Left ventricle myocardium inferior (tissue), 1 donor: ENCODE measurements at regions not wholly inside any gene's neighbourhood (a gene's known extent, or its start where the extent isn't known, plus 50 kb on each side); places are given as distances from the start of the nearest gene placed in this dataset.

ENCODE experiments used
- DNase-seq: peaks from one replicate; pipeline ENCODE4 v3.0.0-alpha.2; 2020
- H3K27ac ChIP-seq: fragments of 200-600 bp; replicated peaks from 2 replicates; pipeline ENCODE4 v1.8.0; 2021
- H3K27me3 ChIP-seq: fragments of 200-600 bp; 2 replicates; pipeline ENCODE4 v1.8.0; 2021; ENCODE audit warnings: low read depth
- H3K36me3 ChIP-seq: fragments of 200-600 bp; 2 replicates; pipeline ENCODE4 v1.8.0; 2021
- H3K4me1 ChIP-seq: fragments of 200-600 bp; 2 replicates; pipeline ENCODE4 v1.8.0; 2021
- H3K4me3 ChIP-seq: fragments of 200-600 bp; 2 replicates; pipeline ENCODE4 v1.8.0; 2021; ENCODE audit warnings: mild to moderate bottlenecking, moderate library complexity
- H3K9me3 ChIP-seq: fragments of 200-600 bp; replicated peaks from 2 replicates; pipeline ENCODE4 v1.8.0; 2021
- intact Hi-C: fragments of 100-400 bp; cut with micrococcal nuclease; formaldehyde crosslinking; loops from one replicate; pipeline ENCODE4 v1.11.0; 2022
- TF ChIP-seq, protein P1 (sequence below): fragments of 200-600 bp; IDR thresholded peaks from 2 replicates; pipeline ENCODE4 v1.8.0; 2021; ENCODE audit warnings: antibody characterized with exemption, mild to moderate bottlenecking, borderline replicate concordance
- donor health status: DM: no; HTN: yes; CAD: no; lungs with severe emphysema.

- Histone ChIP-seq H3K4me1 (peaks cover 4% of the 10 kb centered on the region), H3K27ac (no peak overlapping the region), H3K9me3 (no peaks in the 10 kb centered on the region), H3K27me3 (no peaks in the 10 kb centered on the region), H3K36me3 (no peaks in the 10 kb centered on the region), H3K4me3 (no peak overlapping the region)
- no peak for DNase-seq
- intact Hi-C loops: no loop called here
- TF ChIP-seq, protein P1, sequence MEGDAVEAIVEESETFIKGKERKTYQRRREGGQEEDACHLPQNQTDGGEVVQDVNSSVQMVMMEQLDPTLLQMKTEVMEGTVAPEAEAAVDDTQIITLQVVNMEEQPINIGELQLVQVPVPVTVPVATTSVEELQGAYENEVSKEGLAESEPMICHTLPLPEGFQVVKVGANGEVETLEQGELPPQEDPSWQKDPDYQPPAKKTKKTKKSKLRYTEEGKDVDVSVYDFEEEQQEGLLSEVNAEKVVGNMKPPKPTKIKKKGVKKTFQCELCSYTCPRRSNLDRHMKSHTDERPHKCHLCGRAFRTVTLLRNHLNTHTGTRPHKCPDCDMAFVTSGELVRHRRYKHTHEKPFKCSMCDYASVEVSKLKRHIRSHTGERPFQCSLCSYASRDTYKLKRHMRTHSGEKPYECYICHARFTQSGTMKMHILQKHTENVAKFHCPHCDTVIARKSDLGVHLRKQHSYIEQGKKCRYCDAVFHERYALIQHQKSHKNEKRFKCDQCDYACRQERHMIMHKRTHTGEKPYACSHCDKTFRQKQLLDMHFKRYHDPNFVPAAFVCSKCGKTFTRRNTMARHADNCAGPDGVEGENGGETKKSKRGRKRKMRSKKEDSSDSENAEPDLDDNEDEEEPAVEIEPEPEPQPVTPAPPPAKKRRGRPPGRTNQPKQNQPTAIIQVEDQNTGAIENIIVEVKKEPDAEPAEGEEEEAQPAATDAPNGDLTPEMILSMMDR: no peak
Measured at GRCh38 chr1:87810166-87810565, 481.5 kb downstream of the LMO4 start.

DNA sequence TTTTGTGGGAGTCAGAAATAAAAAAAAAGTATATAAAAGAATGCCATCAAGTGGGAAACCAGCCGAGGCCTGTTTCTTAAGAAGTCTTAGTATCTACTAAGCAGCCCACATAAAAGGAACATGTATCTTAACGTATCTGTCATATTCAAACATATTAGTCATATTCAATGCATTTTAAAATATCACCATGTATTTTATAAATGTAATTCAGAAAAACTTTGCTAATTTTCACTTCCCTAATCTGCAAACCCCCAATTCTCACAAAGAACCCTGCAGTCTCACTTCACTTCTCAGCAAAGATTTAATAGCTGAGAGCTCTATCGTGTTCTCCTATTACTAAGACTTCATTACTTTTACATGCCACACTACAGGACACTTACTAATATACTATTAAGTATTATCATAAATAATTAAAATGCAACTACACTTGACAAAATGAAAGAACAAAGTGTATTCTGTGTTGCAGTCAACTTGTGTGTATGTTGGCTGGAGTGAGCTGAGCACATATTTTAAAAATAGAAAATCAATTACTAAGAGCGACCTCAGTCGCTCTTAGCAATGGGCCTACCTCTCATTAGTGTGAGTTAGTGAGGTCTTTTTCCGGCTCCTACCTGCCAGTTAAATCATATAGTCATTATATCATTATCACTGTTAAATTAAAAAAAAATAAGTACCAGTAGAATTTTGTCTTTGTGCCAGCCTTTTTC lies 484.3 kb downstream of the LMO4 start:
- no peak overlapping the region for H3K27ac ChIP-seq

GRCh38 chr1:87814573-87814972 lies 485.9 kb downstream of the LMO4 start:
- H3K9me3 ChIP-seq: no peaks in the 10 kb centered on the region
- no peak overlapping the region for H3K27ac ChIP-seq

More for the DNA sequence above, 484.3 kb downstream of the LMO4 start:
- intact Hi-C loops: no loop called here
- no peaks in the 10 kb centered on the region for H3K9me3 ChIP-seq
- H3K4me3 ChIP-seq: no peak overlapping the region
- no peak for DNase-seq
- peaks cover 6% of the 10 kb centered on the region for H3K4me1 ChIP-seq
- H3K36me3 ChIP-seq: no peaks in the 10 kb centered on the region
- H3K27me3 ChIP-seq: no peaks in the 10 kb centered on the region
- TF ChIP-seq, protein P1: no peak

GRCh38 chr1:87816646-87817045 lies 488.0 kb downstream of the LMO4 start:
- peaks cover 6% of the 10 kb centered on the region for H3K4me1 ChIP-seq
- H3K27ac ChIP-seq: no peak overlapping the region
- DNase-seq: no peak
- H3K4me3 ChIP-seq: no peak overlapping the region
- intact Hi-C loops: no loop called here
- H3K27me3 ChIP-seq: no peaks in the 10 kb centered on the region
- H3K36me3 ChIP-seq: no peaks in the 10 kb centered on the region
- TF ChIP-seq, protein P1: no peak
- no peaks in the 10 kb centered on the region for H3K9me3 ChIP-seq

More at GRCh38 chr1:87814573-87814972, 485.9 kb downstream of the LMO4 start:
- TF ChIP-seq, protein P1: no peak
- no peak for DNase-seq
- H3K36me3 ChIP-seq: no peaks in the 10 kb centered on the region
- H3K4me1 ChIP-seq: peaks cover 6% of the 10 kb centered on the region
- no peak overlapping the region for H3K4me3 ChIP-seq
- no peaks in the 10 kb centered on the region for H3K27me3 ChIP-seq
- intact Hi-C loops: no loop called here

GRCh38 chr1:87820668-87821334 lies 492.1 kb downstream of the LMO4 start:
- intact Hi-C loops: no loop called here
- Histone ChIP-seq H3K4me3 (no peak overlapping the region), H3K4me1 (no peaks in the 10 kb centered on the region), H3K9me3 (no peaks in the 10 kb centered on the region), H3K27me3 (no peaks in the 10 kb centered on the region), H3K27ac (no peak overlapping the region), H3K36me3 (no peaks in the 10 kb centered on the region)
- no peak for DNase-seq
- TF ChIP-seq, protein P1: no peak
